ENCODE measurements at regions not wholly inside any gene's neighbourhood (a gene's known extent, or its start where the extent isn't known, plus 50 kb on each side); places are given as distances from the start of the nearest gene placed in this dataset.

DNA sequence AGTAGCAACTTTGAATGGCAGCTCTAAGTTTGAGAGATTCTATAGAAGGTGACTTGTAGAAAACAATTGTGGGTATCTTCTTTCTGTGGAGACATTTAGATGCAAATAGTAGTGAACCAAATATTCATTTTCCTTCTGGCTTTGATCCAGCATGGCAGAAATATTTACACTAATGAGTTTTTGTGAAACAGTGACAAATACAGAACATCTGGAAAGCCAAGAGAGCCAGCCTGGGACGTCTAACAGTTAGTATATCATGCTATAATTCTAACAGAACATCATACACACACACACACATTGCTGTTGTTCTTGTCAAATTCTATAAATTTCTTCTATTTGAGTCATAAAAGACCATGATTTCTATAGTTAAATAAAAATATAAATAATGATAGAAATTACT, 1777.9 kb downstream of the ARAP2 start:
- no peak for TF ChIP-seq POLR2AphosphoS5 (IDR thresholded peaks at IDR 0.05)
- TF ChIP-seq, protein P1, sequence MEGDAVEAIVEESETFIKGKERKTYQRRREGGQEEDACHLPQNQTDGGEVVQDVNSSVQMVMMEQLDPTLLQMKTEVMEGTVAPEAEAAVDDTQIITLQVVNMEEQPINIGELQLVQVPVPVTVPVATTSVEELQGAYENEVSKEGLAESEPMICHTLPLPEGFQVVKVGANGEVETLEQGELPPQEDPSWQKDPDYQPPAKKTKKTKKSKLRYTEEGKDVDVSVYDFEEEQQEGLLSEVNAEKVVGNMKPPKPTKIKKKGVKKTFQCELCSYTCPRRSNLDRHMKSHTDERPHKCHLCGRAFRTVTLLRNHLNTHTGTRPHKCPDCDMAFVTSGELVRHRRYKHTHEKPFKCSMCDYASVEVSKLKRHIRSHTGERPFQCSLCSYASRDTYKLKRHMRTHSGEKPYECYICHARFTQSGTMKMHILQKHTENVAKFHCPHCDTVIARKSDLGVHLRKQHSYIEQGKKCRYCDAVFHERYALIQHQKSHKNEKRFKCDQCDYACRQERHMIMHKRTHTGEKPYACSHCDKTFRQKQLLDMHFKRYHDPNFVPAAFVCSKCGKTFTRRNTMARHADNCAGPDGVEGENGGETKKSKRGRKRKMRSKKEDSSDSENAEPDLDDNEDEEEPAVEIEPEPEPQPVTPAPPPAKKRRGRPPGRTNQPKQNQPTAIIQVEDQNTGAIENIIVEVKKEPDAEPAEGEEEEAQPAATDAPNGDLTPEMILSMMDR (IDR thresholded peaks at IDR 0.05): no peak
